Uterus (tissue), 3 donors: ENCODE measurements at regions not wholly inside any gene's neighbourhood (a gene's known extent, or its start where the extent isn't known, plus 50 kb on each side); places are given as distances from the start of the nearest gene placed in this dataset.

Experiments
- DNase-seq, 2 donors: peaks; one replicate each; pipeline ENCODE4 v3.0.0-alpha.2; 2019 to 2020
- H3K27ac ChIP-seq, 2 donors: fragments of 200-600 bp; sonication (generic); 1 replicate in 1 of 2; 2 replicates in 1 of 2; pipeline ENCODE4 v1.5.1; 2016 to 2018
- H3K27me3 ChIP-seq, 2 donors: fragments of 200-600 bp; sonication (generic); one replicate each; pipeline ENCODE4 v1.5.1; 2018 to 2019; ENCODE audit warnings: control low read depth in 1 of 2
- H3K36me3 ChIP-seq, 2 donors: fragments of 200-600 bp; sonication (generic); one replicate each; pipeline ENCODE4 v1.5.1; 2019; ENCODE audit warnings: control low read depth in 1 of 2
- H3K4me1 ChIP-seq, 2 donors: fragments of 200-600 bp; sonication (generic); one replicate each; pipeline ENCODE4 v1.5.1; 2018 to 2019; ENCODE audit warnings: control low read depth in 1 of 2
- H3K4me3 ChIP-seq, 2 donors: fragments of 200-600 bp; sonication (generic); 1 replicate in 1 of 2; 2 replicates in 1 of 2; pipeline ENCODE4 v1.5.1; 2018 to 2019; ENCODE audit warnings: mild to moderate bottlenecking in 1 of 2
- H3K9me3 ChIP-seq, 2 donors: fragments of 200-600 bp; sonication (generic); one replicate each; pipeline ENCODE4 v1.5.1; 2019; ENCODE audit warnings: control low read depth in 1 of 2
- POLR2A ChIP-seq, 2 donors: fragments of 450-650 bp; IDR thresholded peaks; one replicate each; pipeline ENCODE4 v1.6.1; 2016; ENCODE audit warnings: antibody characterized with exemption in 2 of 2, mild to moderate bottlenecking in 1 of 2, moderate library complexity in 1 of 2
- intact Hi-C: fragments of 100-400 bp; cut with DNase I; formaldehyde crosslinking; loops from one replicate; pipeline ENCODE4 v1.15.1; 2023; ENCODE audit warnings: low total_unique reads
- TF ChIP-seq, protein P1 (sequence below), 4 experiments: fragments of 200-600 bp in 2 of 4; fragments of 450-650 bp in 2 of 4; sonication (generic) in 2 of 4; IDR thresholded peaks; one replicate each; pipeline ENCODE4 v1.5.1; 2016 to 2019; ENCODE audit warnings: antibody characterized with exemption in 4 of 4, mild to moderate bottlenecking in 2 of 4, moderate library complexity in 1 of 4
- donor health status: DM: yes; HTN: yes; CAD: no.

DNA sequence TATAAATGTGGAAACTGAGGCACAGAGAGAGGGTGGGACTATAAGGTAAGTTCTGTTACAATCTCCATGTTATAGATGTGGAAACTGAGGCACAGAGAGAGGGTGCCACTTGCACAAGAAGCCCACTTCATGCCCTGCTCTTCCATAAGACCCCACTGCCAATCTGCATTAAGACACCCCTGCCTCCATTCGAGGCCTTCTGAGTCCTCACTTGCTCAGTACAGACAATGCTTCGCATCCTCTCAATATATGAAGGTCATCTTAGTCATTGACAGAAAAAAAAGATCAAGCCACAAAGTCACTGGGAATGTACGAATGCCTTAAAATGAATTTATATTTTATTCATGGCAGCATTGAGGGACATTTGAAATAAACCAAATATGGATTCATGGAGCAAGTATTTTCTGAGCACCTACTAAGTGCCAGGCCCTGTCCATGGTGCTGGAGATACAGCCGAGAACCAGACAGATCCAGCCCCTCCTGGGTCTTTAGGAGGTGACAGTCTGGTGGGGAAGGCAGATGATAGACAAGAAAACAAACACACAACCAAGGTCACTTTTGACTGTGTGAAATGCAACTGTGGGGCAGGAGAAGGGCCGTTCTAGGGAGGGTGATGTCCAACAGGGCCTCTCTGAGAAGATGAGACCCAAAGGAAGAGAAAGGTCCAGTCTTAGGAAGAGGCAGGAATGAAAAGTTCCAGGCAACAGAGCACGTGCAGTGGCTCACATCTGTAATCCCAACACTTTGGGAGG is 92.5 kb upstream of the PTPN1 start:
- Histone ChIP-seq H3K27ac (peak overlapping the region; percentile 95 to 100), H3K4me3 (no peak overlapping the region), H3K27me3 (no peaks in the 10 kb centered on the region), H3K4me1 (peaks cover 0 to 20% of the 10 kb centered on the region in 2 donors), H3K9me3 (no peaks in the 10 kb centered on the region), H3K36me3 (no peaks in the 10 kb centered on the region)
- intact Hi-C loops = no loop called here
- DNase-seq = no peak
- TF ChIP-seq, protein P1, sequence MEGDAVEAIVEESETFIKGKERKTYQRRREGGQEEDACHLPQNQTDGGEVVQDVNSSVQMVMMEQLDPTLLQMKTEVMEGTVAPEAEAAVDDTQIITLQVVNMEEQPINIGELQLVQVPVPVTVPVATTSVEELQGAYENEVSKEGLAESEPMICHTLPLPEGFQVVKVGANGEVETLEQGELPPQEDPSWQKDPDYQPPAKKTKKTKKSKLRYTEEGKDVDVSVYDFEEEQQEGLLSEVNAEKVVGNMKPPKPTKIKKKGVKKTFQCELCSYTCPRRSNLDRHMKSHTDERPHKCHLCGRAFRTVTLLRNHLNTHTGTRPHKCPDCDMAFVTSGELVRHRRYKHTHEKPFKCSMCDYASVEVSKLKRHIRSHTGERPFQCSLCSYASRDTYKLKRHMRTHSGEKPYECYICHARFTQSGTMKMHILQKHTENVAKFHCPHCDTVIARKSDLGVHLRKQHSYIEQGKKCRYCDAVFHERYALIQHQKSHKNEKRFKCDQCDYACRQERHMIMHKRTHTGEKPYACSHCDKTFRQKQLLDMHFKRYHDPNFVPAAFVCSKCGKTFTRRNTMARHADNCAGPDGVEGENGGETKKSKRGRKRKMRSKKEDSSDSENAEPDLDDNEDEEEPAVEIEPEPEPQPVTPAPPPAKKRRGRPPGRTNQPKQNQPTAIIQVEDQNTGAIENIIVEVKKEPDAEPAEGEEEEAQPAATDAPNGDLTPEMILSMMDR (IDR thresholded peaks at IDR 0.05) = no peak
- no peak for TF ChIP-seq POLR2A (IDR thresholded peaks at IDR 0.05)

DNA sequence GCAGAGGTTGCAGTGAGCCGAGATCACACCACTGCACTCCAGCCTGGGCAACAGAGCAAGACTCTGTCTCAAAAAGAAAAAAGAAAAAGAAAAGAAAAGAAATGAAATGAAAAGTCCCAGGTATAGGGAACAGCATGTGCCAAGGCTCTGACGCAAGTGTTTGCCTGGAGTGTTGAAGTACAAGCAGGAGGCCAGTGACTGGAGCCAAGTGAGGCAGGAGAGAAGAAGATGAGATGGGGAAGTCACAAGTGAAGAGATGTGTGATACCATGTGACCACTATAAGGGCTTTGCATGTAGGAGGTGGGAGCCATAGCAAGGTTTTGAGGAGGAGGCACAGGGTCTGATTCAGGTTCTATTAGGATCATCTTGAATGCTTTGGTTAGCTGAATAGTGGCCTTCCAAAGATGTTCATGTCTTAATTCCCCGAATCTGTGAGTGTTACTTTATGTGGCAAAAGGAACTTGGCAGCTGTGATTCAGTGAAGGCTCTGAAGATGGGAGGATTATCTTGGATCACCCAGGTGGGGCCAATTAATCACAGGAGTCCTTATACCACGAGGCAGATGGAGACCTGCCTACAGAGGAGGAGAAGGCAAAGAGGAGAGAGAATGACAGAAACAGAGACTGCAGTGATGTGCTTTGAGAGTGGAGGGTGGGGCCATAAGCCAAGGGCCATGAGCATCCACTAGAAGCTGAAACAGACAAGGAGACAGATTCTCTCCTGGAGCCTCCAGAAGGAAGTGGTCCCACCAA is 91.1 kb upstream of the PTPN1 start:
- Histone ChIP-seq H3K4me3 (no peak overlapping the region), H3K36me3 (no peaks in the 10 kb centered on the region), H3K9me3 (no peaks in the 10 kb centered on the region), H3K27me3 (no peaks in the 10 kb centered on the region), H3K4me1 (peaks cover 7 to 20% of the 10 kb centered on the region in 2 donors), H3K27ac (peak overlapping the region in 1 of 2 donors; percentile 95)
- intact Hi-C loops = no loop called here
- TF ChIP-seq, protein P1 (IDR thresholded peaks at IDR 0.05) = no peak
- TF ChIP-seq POLR2A (IDR thresholded peaks at IDR 0.05) = no peak
- peak in 1 of 2 donors; percentile 60 for DNase-seq

DNA sequence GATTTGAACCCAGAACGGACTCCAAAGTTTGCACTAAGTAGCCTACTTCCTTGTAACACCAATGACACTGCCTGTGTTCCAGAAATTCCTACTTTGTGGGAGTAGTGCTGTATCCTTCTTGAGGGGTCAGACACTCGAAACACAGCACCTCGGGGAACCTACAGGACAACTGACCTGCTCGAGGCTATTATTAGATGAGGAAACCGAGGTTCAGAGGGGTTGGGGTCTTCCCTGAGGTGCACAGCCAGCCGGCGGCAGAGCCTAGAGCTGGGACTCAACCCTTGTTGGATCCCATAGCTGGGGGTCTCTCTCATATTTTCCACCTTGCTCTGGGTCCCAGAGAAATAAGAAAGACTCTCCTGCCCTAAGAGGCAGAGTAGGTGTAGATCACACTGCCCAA is 89.8 kb upstream of the PTPN1 start:
- Histone ChIP-seq H3K27me3 (no peaks in the 10 kb centered on the region), H3K27ac (peak overlapping the region in 1 of 2 donors; percentile 7), H3K4me1 (peaks cover 7 to 15% of the 10 kb centered on the region in 2 donors), H3K9me3 (no peaks in the 10 kb centered on the region), H3K36me3 (no peaks in the 10 kb centered on the region), H3K4me3 (no peak overlapping the region)
- no peak for TF ChIP-seq POLR2A (IDR thresholded peaks at IDR 0.05)
- TF ChIP-seq, protein P1 (IDR thresholded peaks at IDR 0.05) = no peak
- DNase-seq = no peak
- intact Hi-C loops = no loop called here

DNA sequence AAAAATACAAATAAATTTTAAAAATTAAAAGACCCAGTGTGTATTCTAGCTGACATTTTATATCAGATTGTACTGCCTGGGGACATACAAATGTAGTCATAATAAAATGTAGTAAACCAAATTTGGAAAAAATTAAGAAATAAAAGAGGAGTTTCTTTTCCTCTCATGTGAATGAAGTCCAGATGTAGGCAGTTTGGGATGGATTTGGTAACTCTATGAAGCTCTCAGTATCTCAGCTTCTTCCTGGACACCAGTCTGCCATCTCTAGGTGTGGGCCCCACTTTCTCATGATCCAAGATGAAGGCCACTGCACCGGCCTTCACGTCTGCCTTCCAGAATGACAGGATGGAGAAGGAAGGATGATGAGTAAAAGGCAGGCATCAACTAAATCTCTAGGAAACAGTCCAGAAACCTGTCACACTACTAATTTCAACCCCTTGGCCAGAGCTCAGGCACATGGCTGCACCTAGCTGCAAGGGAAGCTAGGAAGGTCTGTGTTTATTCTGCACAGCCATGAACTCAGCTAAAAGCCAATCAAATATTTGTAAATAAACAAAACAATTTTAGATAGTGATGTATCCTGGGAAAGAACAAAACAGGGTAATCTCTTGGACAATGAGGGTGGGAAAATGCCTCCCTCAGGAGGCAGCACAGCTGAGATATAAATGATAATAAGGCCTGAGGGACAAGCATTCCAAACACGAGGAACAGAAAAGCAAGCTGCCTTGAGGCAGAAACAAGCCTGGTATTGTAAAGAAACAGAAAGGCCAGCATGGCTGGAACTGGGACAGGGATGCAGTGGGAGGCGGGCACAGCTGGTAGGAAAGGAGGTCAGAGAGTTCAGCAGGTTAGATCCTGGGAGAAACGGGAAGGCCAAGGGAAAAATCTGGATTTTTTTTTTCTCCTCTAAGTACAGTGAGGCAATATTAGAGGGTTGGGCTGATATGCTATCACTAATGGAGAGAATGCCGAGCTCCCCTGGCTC is 88.5 kb upstream of the PTPN1 start:
- no peak overlapping the region for H3K4me3 ChIP-seq
- no peaks in the 10 kb centered on the region for H3K27me3 ChIP-seq
- no peak for DNase-seq
- intact Hi-C loops = no loop called here
- TF ChIP-seq, protein P1 (IDR thresholded peaks at IDR 0.05) = no peak
- TF ChIP-seq POLR2A (IDR thresholded peaks at IDR 0.05) = no peak
- peak overlapping the region; percentile 71 to 77 for H3K27ac ChIP-seq
- no peaks in the 10 kb centered on the region for H3K36me3 ChIP-seq
- H3K4me1 ChIP-seq = peaks cover 5 to 7% of the 10 kb centered on the region in 2 donors
- no peaks in the 10 kb centered on the region for H3K9me3 ChIP-seq
